LNCaP clone FGC (cell line): ENCODE measurements at regions not wholly inside any gene's neighbourhood (a gene's known extent, or its start where the extent isn't known, plus 50 kb on each side); places are given as distances from the start of the nearest gene placed in this dataset.

Experiments
- DNase-seq: peaks from one replicate; pipeline ENCODE4 v3.0.0-alpha.2; 2011; ENCODE audit warnings: low read depth
- H3K4me3 ChIP-seq: 2 replicates; pipeline ENCODE4 v1.5.1; 2011; ENCODE audit warnings: mild to moderate bottlenecking, low read depth, low read length, control low read depth
- TF ChIP-seq, protein P1 (sequence below): IDR thresholded peaks from 2 replicates; pipeline ENCODE4 v1.5.1; 2012; ENCODE audit warnings: mild to moderate bottlenecking; ENCODE audit not compliant: control insufficient read depth, insufficient read depth; ENCODE audit errors: extremely low read depth

DNA sequence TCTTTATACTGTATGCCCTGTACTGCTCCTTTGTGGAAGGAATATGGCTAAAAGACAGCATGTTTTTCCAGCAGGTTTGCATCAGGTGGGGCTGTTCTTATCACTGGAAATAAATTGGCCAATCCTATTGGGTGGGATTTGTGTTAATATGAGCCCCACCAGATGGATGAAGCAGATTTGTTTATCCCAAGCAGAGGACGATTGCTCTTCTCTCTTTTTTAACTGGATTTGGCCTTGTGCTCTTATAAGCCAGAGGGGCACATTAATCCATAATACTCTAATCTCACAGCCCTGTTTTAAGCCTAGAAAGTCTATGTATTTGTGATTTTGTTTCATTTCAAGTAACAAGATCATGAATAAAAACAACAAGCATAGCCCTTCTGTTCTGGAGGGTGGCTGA lies 240.1 kb upstream of the ADARB2 start:
- TF ChIP-seq, protein P1, sequence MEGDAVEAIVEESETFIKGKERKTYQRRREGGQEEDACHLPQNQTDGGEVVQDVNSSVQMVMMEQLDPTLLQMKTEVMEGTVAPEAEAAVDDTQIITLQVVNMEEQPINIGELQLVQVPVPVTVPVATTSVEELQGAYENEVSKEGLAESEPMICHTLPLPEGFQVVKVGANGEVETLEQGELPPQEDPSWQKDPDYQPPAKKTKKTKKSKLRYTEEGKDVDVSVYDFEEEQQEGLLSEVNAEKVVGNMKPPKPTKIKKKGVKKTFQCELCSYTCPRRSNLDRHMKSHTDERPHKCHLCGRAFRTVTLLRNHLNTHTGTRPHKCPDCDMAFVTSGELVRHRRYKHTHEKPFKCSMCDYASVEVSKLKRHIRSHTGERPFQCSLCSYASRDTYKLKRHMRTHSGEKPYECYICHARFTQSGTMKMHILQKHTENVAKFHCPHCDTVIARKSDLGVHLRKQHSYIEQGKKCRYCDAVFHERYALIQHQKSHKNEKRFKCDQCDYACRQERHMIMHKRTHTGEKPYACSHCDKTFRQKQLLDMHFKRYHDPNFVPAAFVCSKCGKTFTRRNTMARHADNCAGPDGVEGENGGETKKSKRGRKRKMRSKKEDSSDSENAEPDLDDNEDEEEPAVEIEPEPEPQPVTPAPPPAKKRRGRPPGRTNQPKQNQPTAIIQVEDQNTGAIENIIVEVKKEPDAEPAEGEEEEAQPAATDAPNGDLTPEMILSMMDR: no peak
- no peak for DNase-seq
- no peak overlapping the region for H3K4me3 ChIP-seq

DNA sequence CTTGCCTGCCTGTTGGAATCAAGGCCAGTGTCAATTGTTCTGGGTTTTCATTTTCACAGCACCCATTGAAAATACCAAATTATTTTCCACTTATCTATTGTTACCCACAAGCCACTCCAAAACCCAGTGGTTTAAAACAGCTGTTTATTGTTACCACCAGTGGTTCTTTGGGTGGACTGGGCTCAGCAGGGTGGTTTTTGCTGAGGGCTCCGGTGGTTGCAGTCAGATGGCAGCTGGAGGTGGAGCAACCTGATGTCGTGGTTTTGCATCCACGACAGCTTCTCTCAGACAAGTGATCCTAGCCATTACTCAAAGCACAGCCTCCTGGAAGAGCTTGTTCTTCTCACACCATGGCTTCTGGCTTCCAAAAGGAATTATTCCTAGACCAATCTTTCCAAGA lies 235.1 kb upstream of the ADARB2 start:
- DNase-seq: no peak
- H3K4me3 ChIP-seq: no peak overlapping the region
- TF ChIP-seq, protein P1: no peak

DNA sequence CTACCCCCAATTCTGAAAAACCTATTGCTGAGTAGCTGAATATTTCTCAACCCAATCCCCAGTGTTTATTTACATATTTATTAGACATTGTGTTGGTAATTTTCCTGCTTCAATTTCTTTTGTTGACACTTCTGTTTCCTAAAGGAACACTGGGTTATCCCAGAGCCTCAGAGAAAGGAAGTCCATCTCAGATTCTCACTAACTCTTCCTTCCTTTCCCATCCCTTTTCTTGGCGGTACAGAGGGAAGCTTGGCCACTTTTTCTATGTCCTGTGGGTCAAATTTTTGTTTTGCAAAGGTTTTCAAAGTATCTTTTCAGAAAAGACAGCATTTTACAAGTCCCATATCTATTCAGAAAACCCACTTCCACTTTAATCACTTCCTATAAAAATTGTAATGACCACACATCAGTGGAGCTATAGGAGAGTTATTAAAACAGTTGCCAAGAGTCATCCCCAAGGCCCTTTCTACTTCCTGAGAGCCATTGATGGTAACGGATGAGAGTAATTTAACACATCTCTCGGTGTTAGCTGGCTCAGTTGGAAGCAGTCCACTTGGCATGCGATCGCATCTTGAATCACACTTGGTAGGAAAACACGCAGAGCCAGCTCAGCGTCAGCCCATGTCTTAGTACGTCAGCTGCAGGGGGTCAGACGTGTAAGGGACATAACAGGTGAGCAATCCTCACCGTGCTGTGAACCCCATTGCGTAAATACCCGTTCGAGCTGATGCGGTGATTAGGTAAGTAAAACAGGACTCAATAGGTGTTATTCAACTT lies 231.1 kb upstream of the ADARB2 start:
- DNase-seq: no peak
- H3K4me3 ChIP-seq: no peak overlapping the region
- TF ChIP-seq, protein P1: no peak

DNA sequence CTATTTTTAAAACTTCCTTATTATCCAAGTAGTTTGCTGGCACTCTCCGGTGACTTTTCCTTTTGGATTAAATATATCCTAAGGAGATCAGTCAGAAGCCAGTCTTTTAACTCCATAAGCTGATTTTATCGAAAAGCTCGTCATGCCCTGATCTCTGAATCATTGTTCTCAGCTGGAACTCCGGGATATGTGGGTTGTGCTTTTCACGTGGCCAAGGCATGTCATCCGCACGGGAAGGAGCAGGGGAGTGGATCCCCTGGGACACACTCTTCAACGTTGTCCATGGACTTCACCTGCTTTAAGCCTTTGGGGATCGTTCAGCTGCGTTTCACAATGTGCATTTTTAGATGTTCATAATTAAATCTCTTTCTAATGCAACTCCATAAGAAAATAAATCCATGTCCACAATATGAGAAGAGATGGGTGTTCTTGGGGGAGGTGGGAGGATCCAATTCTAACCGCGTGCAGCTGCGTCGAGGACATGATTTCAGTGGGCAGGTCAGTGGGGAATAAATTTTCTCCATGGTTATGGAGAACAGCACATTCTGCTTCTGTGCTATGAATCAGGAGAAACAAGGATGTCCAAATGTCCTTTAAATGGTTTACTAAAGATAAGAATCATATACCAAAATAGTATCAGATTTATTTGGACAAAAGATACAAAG lies 229.5 kb upstream of the ADARB2 start:
- H3K4me3 ChIP-seq: no peak overlapping the region
- DNase-seq: no peak
- TF ChIP-seq, protein P1: no peak

DNA sequence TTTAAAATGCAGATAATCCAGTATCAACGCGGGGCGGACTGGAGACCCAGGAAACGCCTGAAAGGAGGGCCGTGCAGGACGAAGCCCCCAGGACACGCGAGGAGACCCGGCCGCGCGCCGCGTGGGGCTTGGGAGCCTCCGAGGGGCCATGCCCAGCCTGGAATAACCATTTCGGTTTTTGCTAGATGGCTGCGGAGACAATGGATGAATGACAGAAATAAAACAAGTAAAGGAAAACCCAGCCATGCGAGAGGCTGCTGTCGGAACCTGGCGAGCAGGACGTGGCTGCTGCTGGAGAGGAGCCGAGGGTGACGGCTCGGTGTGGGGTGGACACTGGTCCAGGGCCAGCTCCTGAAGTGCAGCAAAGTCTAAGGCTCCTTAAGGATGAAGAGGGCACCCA lies 227.2 kb upstream of the ADARB2 start:
- no peak for DNase-seq
- TF ChIP-seq, protein P1: no peak
- H3K4me3 ChIP-seq: no peak overlapping the region

DNA sequence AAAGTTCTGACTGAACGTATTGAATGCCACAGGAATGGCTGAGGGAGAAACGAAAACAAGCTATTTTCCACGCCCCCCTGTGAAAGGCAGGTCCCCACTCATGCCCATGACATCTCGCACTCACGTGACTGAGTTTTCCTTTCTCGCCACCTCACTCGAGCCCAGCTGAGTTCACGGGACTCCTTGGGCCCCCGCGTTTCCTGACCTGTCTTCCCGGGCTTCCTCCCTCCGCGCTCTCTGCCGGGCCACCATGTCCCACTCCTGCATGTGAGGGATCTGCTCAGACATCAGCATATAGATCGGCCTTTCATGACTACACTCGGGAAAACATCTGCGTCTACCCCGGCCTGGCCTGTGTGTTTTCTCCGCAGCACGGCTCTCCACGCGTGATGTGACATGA lies 226.0 kb upstream of the ADARB2 start:
- no peak for DNase-seq
- no peak overlapping the region for H3K4me3 ChIP-seq
- TF ChIP-seq, protein P1: no peak
